DMS53 treated with DMSO at 0.1 percent for 48 hours (cell line): ENCODE measurements at regions not wholly inside any gene's neighbourhood (a gene's known extent, or its start where the extent isn't known, plus 50 kb on each side); places are given as distances from the start of the nearest gene placed in this dataset.

Source experiments
- DNase-seq: peaks from one replicate; lab custom pipeline; 2025; ENCODE audit not compliant: unreplicated experiment; lab: John Stamatoyannopoulos, UW

- no peak for DNase-seq
Measured at GRCh38 chr10:121025731-121026130, 174.6 kb downstream of the WDR11 start.

- DNase-seq = no peak
Measured at GRCh38 chr10:121027371-121027770, 176.2 kb downstream of the WDR11 start.

- no peak for DNase-seq
Measured at GRCh38 chr10:121032460-121032859, 181.3 kb downstream of the WDR11 start.

GRCh38 chr10:121033366-121033765 lies 182.2 kb downstream of the WDR11 start:
- DNase-seq = no peak

GRCh38 chr10:121036431-121036830 lies 185.3 kb downstream of the WDR11 start:
- no peak for DNase-seq

GRCh38 chr10:121041499-121041898 lies 190.3 kb downstream of the WDR11 start:
- DNase-seq = no peak

GRCh38 chr10:121041906-121042305 lies 190.7 kb downstream of the WDR11 start:
- DNase-seq = no peak

- no peak for DNase-seq
Measured at GRCh38 chr10:121042342-121042741, 191.2 kb downstream of the WDR11 start.

GRCh38 chr10:121043124-121043849 lies 192.1 kb downstream of the WDR11 start:
- DNase-seq = no peak

GRCh38 chr10:121048749-121049148 lies 197.6 kb downstream of the WDR11 start:
- DNase-seq = no peak

- DNase-seq = no peak
Measured at GRCh38 chr10:121049489-121049888, 198.3 kb downstream of the WDR11 start.

GRCh38 chr10:121049923-121050322 lies 198.8 kb downstream of the WDR11 start:
- no peak for DNase-seq

- DNase-seq = no peak
Measured at GRCh38 chr10:121051171-121051570, 200.0 kb downstream of the WDR11 start.

- DNase-seq = no peak
Measured at GRCh38 chr10:121051696-121052279, 200.6 kb downstream of the WDR11 start.

GRCh38 chr10:121053151-121053550 lies 202.0 kb downstream of the WDR11 start:
- DNase-seq = no peak

- DNase-seq = no peak
Measured at GRCh38 chr10:121054874-121055273, 203.7 kb downstream of the WDR11 start.

- no peak for DNase-seq
Measured at GRCh38 chr10:121057269-121057668, 206.1 kb downstream of the WDR11 start.

GRCh38 chr10:121058082-121058481 lies 206.9 kb downstream of the WDR11 start:
- DNase-seq = no peak

GRCh38 chr10:121059351-121059750 lies 208.2 kb downstream of the WDR11 start:
- no peak for DNase-seq

GRCh38 chr10:121062115-121062514 lies 211.0 kb downstream of the WDR11 start:
- DNase-seq = no peak

GRCh38 chr10:121063744-121064143 lies 212.6 kb downstream of the WDR11 start:
- DNase-seq = peak; percentile 45

GRCh38 chr10:121064491-121064890 lies 213.3 kb downstream of the WDR11 start:
- DNase-seq = no peak

GRCh38 chr10:121065330-121065729 lies 214.2 kb downstream of the WDR11 start:
- DNase-seq = no peak
